Keratinocyte (primary cell): ENCODE measurements at regions not wholly inside any gene's neighbourhood (a gene's known extent, or its start where the extent isn't known, plus 50 kb on each side); places are given as distances from the start of the nearest gene placed in this dataset.

Source experiments
- DNase-seq: peaks from one replicate; pipeline ENCODE4 v3.0.0-alpha.2; 2011; ENCODE audit warnings: low read depth, missing footprints, low spot score
- FAIRE-seq: peaks from 2 replicates; lab custom pipeline; 2011; peaks lifted over from hg19 to GRCh38; lab: Jason Lieb, UNC
- H2AFZ ChIP-seq: 2 replicates; pipeline ENCODE4 v1.6.0; 2012; ENCODE audit warnings: low read length, control low read depth, inconsistent platforms; ENCODE audit not compliant: control insufficient read depth
- H3K27ac ChIP-seq: 2 replicates; pipeline ENCODE4 v1.5.1; 2011; ENCODE audit warnings: low read length; ENCODE audit not compliant: control insufficient read depth, insufficient read depth
- H3K27me3 ChIP-seq: 3 replicates; pipeline ENCODE4 v1.6.0; 2011; ENCODE audit warnings: low read length; ENCODE audit not compliant: control insufficient read depth, insufficient read depth; ENCODE audit errors: extremely low read depth
- H3K36me3 ChIP-seq, 2 experiments: 2 replicates in 1 of 2; 3 replicates in 1 of 2; pipeline ENCODE4 v1.5.1; 2011; ENCODE audit warnings: low read length in 2 of 2, mild to moderate bottlenecking in 1 of 2; ENCODE audit not compliant: control insufficient read depth in 2 of 2, insufficient read depth in 2 of 2; ENCODE audit errors: extremely low read depth in 1 of 2
- H3K4me1 ChIP-seq: 3 replicates; pipeline ENCODE4 v1.5.1; 2011; ENCODE audit warnings: low read length; ENCODE audit not compliant: control insufficient read depth, insufficient read depth; ENCODE audit errors: extremely low read depth
- H3K4me2 ChIP-seq: 3 replicates; pipeline ENCODE4 v1.6.0; 2011; ENCODE audit warnings: low read depth, low read length; ENCODE audit not compliant: control insufficient read depth, insufficient read depth; ENCODE audit errors: extremely low read depth
- H3K4me3 ChIP-seq, 3 experiments: fragments of 200-600 bp in 1 of 3; sonication (generic) in 1 of 3; 2 replicates in 2 of 3; 3 replicates in 1 of 3; pipeline ENCODE4 v1.5.1; 2011 to 2016; ENCODE audit warnings: low read length in 3 of 3, mild to moderate bottlenecking in 3 of 3, control low read depth in 2 of 3, inconsistent platforms in 1 of 3, low read depth in 1 of 3, mixed read lengths in 1 of 3, mixed run types in 1 of 3, moderate library complexity in 1 of 3; ENCODE audit not compliant: control insufficient read depth in 2 of 3, insufficient read depth in 2 of 3; ENCODE audit errors: extremely low read depth in 1 of 3
- H3K79me2 ChIP-seq: 2 replicates; pipeline ENCODE4 v1.6.0; 2012; ENCODE audit warnings: low read length; ENCODE audit not compliant: control insufficient read depth, insufficient read depth
- H3K9ac ChIP-seq: 3 replicates; pipeline ENCODE4 v1.6.0; 2011; ENCODE audit warnings: low read length; ENCODE audit not compliant: control insufficient read depth, insufficient read depth; ENCODE audit errors: extremely low read depth
- H3K9me1 ChIP-seq: 3 replicates; pipeline ENCODE4 v1.6.0; 2011; ENCODE audit warnings: low read length; ENCODE audit not compliant: control insufficient read depth, insufficient read depth; ENCODE audit errors: extremely low read depth
- H3K9me3 ChIP-seq: 2 replicates; pipeline ENCODE4 v1.5.1; 2012; ENCODE audit warnings: low read depth, low read length; ENCODE audit not compliant: control insufficient read depth
- H4K20me1 ChIP-seq: 3 replicates; pipeline ENCODE4 v1.6.0; 2011; ENCODE audit warnings: low read length; ENCODE audit not compliant: control insufficient read depth, insufficient read depth; ENCODE audit errors: extremely low read depth
- EZH2 ChIP-seq: IDR thresholded peaks from one replicate; pipeline ENCODE4 v1.6.1; 2012; ENCODE audit warnings: inconsistent platforms, mild to moderate bottlenecking, low read length, moderate library complexity
- dilution Hi-C: fragments of 300-500 bp; cut with MboI; formaldehyde crosslinking; loops from one replicate; pipeline ENCODE4 v1.7.0; 2020; ENCODE audit warnings: low sequenced_read_pairs; ENCODE audit not compliant: extremely low pct_ligation_motif_present
- TF ChIP-seq, protein P1 (sequence below), 3 experiments: IDR thresholded peaks in 1 of 3; conservative IDR thresholded peaks in 1 of 3; optimal IDR thresholded peaks in 1 of 3; 2 replicates in 2 of 3; 3 replicates in 1 of 3; pipeline versions ENCODE3 to v1.5.1; 2011; ENCODE audit warnings: low read length in 3 of 3, mild to moderate bottlenecking in 3 of 3, moderate library complexity in 2 of 3, control low read depth in 1 of 3, inconsistent platforms in 1 of 3; ENCODE audit not compliant: insufficient read depth in 2 of 3; ENCODE audit errors: extremely low read depth in 1 of 3

DNA sequence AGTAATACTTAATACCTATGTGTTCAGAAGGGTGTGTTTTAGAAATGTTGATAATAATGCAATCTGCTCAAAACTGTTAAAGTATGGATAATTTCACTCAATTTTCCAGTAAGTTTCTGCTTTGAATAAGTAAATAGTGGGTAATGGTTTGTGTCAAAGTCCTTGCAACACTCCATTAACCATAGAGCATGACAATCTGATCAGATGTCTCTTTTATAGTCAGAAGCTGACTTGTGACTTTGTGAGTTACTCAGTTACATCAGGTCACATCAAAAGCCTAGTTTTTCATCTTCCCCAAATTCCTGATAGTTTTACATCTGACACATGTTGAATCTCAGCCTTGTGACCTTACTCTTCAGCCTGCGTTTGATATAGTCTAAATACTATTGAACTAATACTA, 338.0 kb downstream of the EFNB2 start:
- no peak for FAIRE-seq
- Histone ChIP-seq H3K4me3 (no peak overlapping the region), H3K9me3 (no peaks in the 10 kb centered on the region), H3K9me1 (no peaks in the 10 kb centered on the region), H3K27ac (no peak overlapping the region), H3K27me3 (no peaks in the 10 kb centered on the region), H3K9ac (no peak overlapping the region), H3K4me2 (no peak overlapping the region), H3K79me2 (no peaks in the 10 kb centered on the region), H2AFZ (peak overlapping the region; percentile 3), H4K20me1 (no peaks in the 10 kb centered on the region), H3K36me3 (no peaks in the 10 kb centered on the region), H3K4me1 (no peaks in the 10 kb centered on the region)
- TF ChIP-seq, protein P1, sequence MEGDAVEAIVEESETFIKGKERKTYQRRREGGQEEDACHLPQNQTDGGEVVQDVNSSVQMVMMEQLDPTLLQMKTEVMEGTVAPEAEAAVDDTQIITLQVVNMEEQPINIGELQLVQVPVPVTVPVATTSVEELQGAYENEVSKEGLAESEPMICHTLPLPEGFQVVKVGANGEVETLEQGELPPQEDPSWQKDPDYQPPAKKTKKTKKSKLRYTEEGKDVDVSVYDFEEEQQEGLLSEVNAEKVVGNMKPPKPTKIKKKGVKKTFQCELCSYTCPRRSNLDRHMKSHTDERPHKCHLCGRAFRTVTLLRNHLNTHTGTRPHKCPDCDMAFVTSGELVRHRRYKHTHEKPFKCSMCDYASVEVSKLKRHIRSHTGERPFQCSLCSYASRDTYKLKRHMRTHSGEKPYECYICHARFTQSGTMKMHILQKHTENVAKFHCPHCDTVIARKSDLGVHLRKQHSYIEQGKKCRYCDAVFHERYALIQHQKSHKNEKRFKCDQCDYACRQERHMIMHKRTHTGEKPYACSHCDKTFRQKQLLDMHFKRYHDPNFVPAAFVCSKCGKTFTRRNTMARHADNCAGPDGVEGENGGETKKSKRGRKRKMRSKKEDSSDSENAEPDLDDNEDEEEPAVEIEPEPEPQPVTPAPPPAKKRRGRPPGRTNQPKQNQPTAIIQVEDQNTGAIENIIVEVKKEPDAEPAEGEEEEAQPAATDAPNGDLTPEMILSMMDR (optimal IDR thresholded peaks at IDR 0.05 in 1 of 3, IDR thresholded peaks at IDR 0.05 in 1 of 3, conservative IDR thresholded peaks at IDR 0.05 in 1 of 3; ENCODE audit: extremely low read depth in 1 of 3, insufficient read depth in 2 of 3, low read length in 3 of 3): no peak
- TF ChIP-seq EZH2: no peak
- DNase-seq: no peak
- dilution Hi-C loops: no loop called here

- Histone ChIP-seq H3K79me2 (no peaks in the 10 kb centered on the region), H3K36me3 (no peaks in the 10 kb centered on the region), H3K4me1 (peaks cover 5% of the 10 kb centered on the region), H2AFZ (no peak overlapping the region), H3K27ac (no peak overlapping the region), H3K27me3 (no peaks in the 10 kb centered on the region), H3K9me3 (no peaks in the 10 kb centered on the region), H3K4me2 (no peak overlapping the region), H4K20me1 (no peaks in the 10 kb centered on the region), H3K4me3 (no peak overlapping the region), H3K9me1 (no peaks in the 10 kb centered on the region), H3K9ac (no peak overlapping the region)
- no peak for FAIRE-seq
- DNase-seq: no peak
- no peak for TF ChIP-seq EZH2
- TF ChIP-seq, protein P1 (optimal IDR thresholded peaks at IDR 0.05 in 1 of 3, IDR thresholded peaks at IDR 0.05 in 1 of 3, conservative IDR thresholded peaks at IDR 0.05 in 1 of 3; ENCODE audit: extremely low read depth in 1 of 3, insufficient read depth in 2 of 3, low read length in 3 of 3): no peak
- dilution Hi-C loops: no loop called here
Measured at GRCh38 chr13:106187501-106188095, 347.9 kb downstream of the EFNB2 start.
